WTC11 (cell line): ENCODE measurements at regions not wholly inside any gene's neighbourhood (a gene's known extent, or its start where the extent isn't known, plus 50 kb on each side); places are given as distances from the start of the nearest gene placed in this dataset.

Source experiments
- ATAC-seq: fragments of 200-7000 bp; cut with Tn5 transposase; 2 replicates; pipeline ENCODE4 v1.10.0; 2021; ENCODE audit warnings: mild to moderate bottlenecking, moderate library complexity
- CTCF ChIA-PET: fragments of 300-600 bp; sonication (Branson Sonifier 250); formaldehyde crosslinking; loops from one replicate; lab custom pipeline; 2021; ENCODE audit warnings: antibody characterized with exemption; lab: Charles Lee
- POLR2A ChIA-PET: fragments of 350-600 bp; sonication (Branson Sonifier 250); formaldehyde crosslinking; loops from one replicate; lab custom pipeline; 2021; ENCODE audit warnings: antibody characterized with exemption; lab: Charles Lee
- DNase-seq: peaks from one replicate; pipeline ENCODE4 v3.0.0; 2021; ENCODE audit warnings: low spot score
- H3K27ac Mint-ChIP-seq: 2 replicates; pipeline ENCODE4 v1.8.0; 2021; ENCODE audit warnings: mixed read lengths
- H3K27me3 Mint-ChIP-seq: 2 replicates; pipeline ENCODE4 v1.8.0; 2021; ENCODE audit warnings: low read depth, mild to moderate bottlenecking, moderate library complexity, mixed read lengths
- H3K36me3 Mint-ChIP-seq: 2 replicates; pipeline ENCODE4 v1.8.0; 2021; ENCODE audit warnings: mixed read lengths
- H3K4me1 Mint-ChIP-seq: 2 replicates; pipeline ENCODE4 v1.8.0; 2022; ENCODE audit warnings: mixed read lengths
- H3K4me3 Mint-ChIP-seq: 2 replicates; pipeline ENCODE4 v1.8.0; 2021; ENCODE audit warnings: mild to moderate bottlenecking, moderate library complexity, mixed read lengths
- H3K9me3 Mint-ChIP-seq: 2 replicates; pipeline ENCODE4 v1.8.0; 2021; ENCODE audit warnings: mixed read lengths
- ATF1 ChIP-seq: sonication (generic); formaldehyde crosslinking; IDR thresholded peaks from 2 replicates; pipeline ENCODE4 v1.8.1; 2023; ENCODE audit warnings: mild to moderate bottlenecking, moderate library complexity, missing genetic modification reagents
- ELF4 ChIP-seq: sonication (generic); formaldehyde crosslinking; IDR thresholded peaks from 2 replicates; pipeline ENCODE4 v1.8.1; 2022; ENCODE audit warnings: low read depth, mild to moderate bottlenecking, moderate library complexity, missing genetic modification reagents
- FOXP1 ChIP-seq: sonication (generic); formaldehyde crosslinking; IDR thresholded peaks from 2 replicates; pipeline ENCODE4 v1.8.0; 2022; ENCODE audit warnings: missing genetic modification reagents, mild to moderate bottlenecking, moderate library complexity, borderline replicate concordance
- IRF2 ChIP-seq: sonication (generic); formaldehyde crosslinking; IDR thresholded peaks from 2 replicates; pipeline ENCODE4 v1.8.0; 2022; ENCODE audit warnings: low read depth, missing genetic modification reagents, borderline replicate concordance
- JAZF1 ChIP-seq: fragments of 250-450 bp; sonication (Bioruptor Pico); IDR thresholded peaks from 2 replicates; pipeline ENCODE4 v1.9.0; 2021; ENCODE audit warnings: moderate library complexity, mild to moderate bottlenecking, inconsistent platforms
- KAT7 ChIP-seq: sonication (generic); formaldehyde crosslinking; IDR thresholded peaks from 2 replicates; pipeline ENCODE4 v1.8.1; 2023; ENCODE audit warnings: missing genetic modification reagents, mild to moderate bottlenecking, borderline replicate concordance
- MYBL2 ChIP-seq: sonication (generic); formaldehyde crosslinking; IDR thresholded peaks from 2 replicates; pipeline ENCODE4 v1.8.1; 2023; ENCODE audit warnings: mild to moderate bottlenecking, moderate library complexity, missing genetic modification reagents
- NFE2L1 ChIP-seq: sonication (generic); formaldehyde crosslinking; IDR thresholded peaks from 2 replicates; pipeline ENCODE4 v1.8.1; 2023; ENCODE audit warnings: missing genetic modification reagents
- OVOL2 ChIP-seq: fragments of 250-450 bp; sonication (Bioruptor Pico); IDR thresholded peaks from 2 replicates; pipeline ENCODE4 v1.9.0; 2021; ENCODE audit warnings: mild to moderate bottlenecking, borderline replicate concordance
- RELA ChIP-seq: sonication (generic); formaldehyde crosslinking; IDR thresholded peaks from 2 replicates; pipeline ENCODE4 v1.8.1; 2022; ENCODE audit warnings: missing genetic modification reagents, mild to moderate bottlenecking, borderline replicate concordance
- RORB ChIP-seq: fragments of 250-450 bp; sonication (Bioruptor Pico); IDR thresholded peaks from 2 replicates; pipeline ENCODE4 v1.9.0; 2021; ENCODE audit warnings: mild to moderate bottlenecking
- SOX15 ChIP-seq: fragments of 250-450 bp; sonication (Bioruptor Pico); IDR thresholded peaks from 2 replicates; pipeline ENCODE4 v1.9.0; 2021; ENCODE audit warnings: mild to moderate bottlenecking
- TP53 ChIP-seq: sonication (generic); formaldehyde crosslinking; IDR thresholded peaks from 2 replicates; pipeline ENCODE4 v1.8.1; 2023; ENCODE audit warnings: mild to moderate bottlenecking, missing genetic modification reagents
- ZNF396 ChIP-seq: fragments of 250-450 bp; sonication (Bioruptor Pico); IDR thresholded peaks from 2 replicates; pipeline ENCODE4 v1.8.0; 2021; ENCODE audit warnings: mild to moderate bottlenecking, moderate library complexity, borderline replicate concordance
- ZNF423 ChIP-seq: fragments of 250-450 bp; sonication (Bioruptor Pico); IDR thresholded peaks from 2 replicates; pipeline ENCODE4 v2.1.2; 2022; ENCODE audit warnings: mild to moderate bottlenecking, moderate library complexity
- ZNF671 ChIP-seq: fragments of 250-450 bp; sonication (Bioruptor Pico); IDR thresholded peaks from 2 replicates; pipeline ENCODE4 v1.8.0; 2021; ENCODE audit warnings: mild to moderate bottlenecking
- TF ChIP-seq, protein P1 (sequence below): fragments of 250-450 bp; sonication (Bioruptor Pico); IDR thresholded peaks from 2 replicates; pipeline ENCODE4 v1.9.0; 2021; ENCODE audit warnings: moderate library complexity, mild to moderate bottlenecking, inconsistent platforms, borderline replicate concordance
- TF ChIP-seq, protein P2 (sequence below): fragments of 250-450 bp; sonication (Bioruptor Pico); IDR thresholded peaks from 2 replicates; pipeline ENCODE4 v2.1.2; 2022; ENCODE audit warnings: mild to moderate bottlenecking, moderate library complexity
- TF ChIP-seq, protein P3 (sequence below): sonication (generic); formaldehyde crosslinking; IDR thresholded peaks from 2 replicates; pipeline ENCODE4 v1.8.1; 2022; ENCODE audit warnings: low read depth, missing genetic modification reagents, borderline replicate concordance
- TF ChIP-seq, protein P4 (sequence below): sonication (generic); formaldehyde crosslinking; IDR thresholded peaks from 2 replicates; pipeline ENCODE4 v1.8.1; 2023; ENCODE audit warnings: mild to moderate bottlenecking, missing genetic modification reagents
- TF ChIP-seq, protein P5 (sequence below): sonication (generic); formaldehyde crosslinking; IDR thresholded peaks from 2 replicates; pipeline ENCODE4 v1.8.0; 2022; ENCODE audit warnings: mild to moderate bottlenecking, missing genetic modification reagents
- TF ChIP-seq, protein P6 (sequence below): fragments of 200-600 bp; IDR thresholded peaks from 2 replicates; pipeline ENCODE4 v1.8.0; 2022; ENCODE audit warnings: antibody characterized with exemption
- TF ChIP-seq, protein P7 (sequence below): sonication (generic); formaldehyde crosslinking; IDR thresholded peaks from 2 replicates; pipeline ENCODE4 v1.8.0; 2023; ENCODE audit warnings: missing genetic modification reagents
- TF ChIP-seq, protein P8 (sequence below): sonication (generic); formaldehyde crosslinking; conservative IDR thresholded peaks from 2 replicates; pipeline ENCODE4 v1.8.1; 2022; ENCODE audit warnings: mild to moderate bottlenecking, missing genetic modification reagents

DNA sequence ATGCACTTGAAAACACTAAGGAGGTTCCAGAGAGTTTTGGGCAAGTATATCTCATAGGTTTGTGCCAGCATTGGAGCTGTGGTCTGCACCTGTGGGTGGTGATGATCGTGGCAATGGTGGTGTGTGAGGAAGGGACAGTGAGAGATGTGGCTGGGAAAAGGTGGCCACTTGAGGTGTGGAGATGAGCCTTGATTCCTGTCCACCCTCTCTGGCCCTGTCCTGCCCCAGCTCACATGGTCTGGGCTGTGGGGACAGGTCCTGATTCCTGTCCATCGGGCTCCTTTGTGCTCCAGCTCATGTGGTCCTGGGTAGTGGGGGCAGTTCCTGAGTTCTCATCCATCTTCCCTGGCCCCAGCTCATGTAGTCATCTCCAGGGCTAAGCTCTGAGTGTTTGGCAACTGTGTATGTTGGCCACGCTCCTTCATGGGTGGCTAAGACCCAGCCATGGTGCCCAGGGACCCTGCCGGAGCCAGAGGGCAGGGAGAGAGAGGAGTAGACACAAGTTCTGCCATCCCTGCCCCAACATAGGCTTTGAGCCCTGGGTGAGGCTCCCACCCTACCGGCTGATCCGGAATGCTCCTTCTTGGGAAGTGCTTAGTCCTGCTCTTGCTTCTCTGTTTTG, 294.4 kb upstream of the HDAC4 start:
- H3K27ac Mint-ChIP-seq: no peak overlapping the region
- H3K4me1 Mint-ChIP-seq: peaks cover 18% of the 10 kb centered on the region
- ChIA-PET CTCF (no interaction called here), POLR2A (no interaction called here)
- H3K36me3 Mint-ChIP-seq: no peaks in the 10 kb centered on the region
- no peaks in the 10 kb centered on the region for H3K27me3 Mint-ChIP-seq
- 0 out of 2 replicates have a peak, but pooled peaks cover 2% of the 10 kb centered on the region for H3K9me3 Mint-ChIP-seq
- H3K4me3 Mint-ChIP-seq: no peak overlapping the region
- no peak for DNase-seq
- ATAC-seq: no peak
- TF ChIP-seq, protein P1, sequence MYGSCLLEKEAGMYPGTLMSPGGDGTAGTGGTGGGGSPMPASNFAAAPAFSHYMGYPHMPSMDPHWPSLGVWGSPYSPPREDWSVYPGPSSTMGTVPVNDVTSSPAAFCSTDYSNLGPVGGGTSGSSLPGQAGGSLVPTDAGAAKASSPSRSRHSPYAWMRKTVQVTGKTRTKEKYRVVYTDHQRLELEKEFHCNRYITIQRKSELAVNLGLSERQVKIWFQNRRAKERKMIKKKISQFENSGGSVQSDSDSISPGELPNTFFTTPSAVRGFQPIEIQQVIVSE: no peak
- no peak for TF ChIP-seq ATF1 (CRISPR knock-in tag)
- TF ChIP-seq SOX15: no peak
- TF ChIP-seq RORB (CRISPR knock-in tag): no peak
- TF ChIP-seq, protein P2, sequence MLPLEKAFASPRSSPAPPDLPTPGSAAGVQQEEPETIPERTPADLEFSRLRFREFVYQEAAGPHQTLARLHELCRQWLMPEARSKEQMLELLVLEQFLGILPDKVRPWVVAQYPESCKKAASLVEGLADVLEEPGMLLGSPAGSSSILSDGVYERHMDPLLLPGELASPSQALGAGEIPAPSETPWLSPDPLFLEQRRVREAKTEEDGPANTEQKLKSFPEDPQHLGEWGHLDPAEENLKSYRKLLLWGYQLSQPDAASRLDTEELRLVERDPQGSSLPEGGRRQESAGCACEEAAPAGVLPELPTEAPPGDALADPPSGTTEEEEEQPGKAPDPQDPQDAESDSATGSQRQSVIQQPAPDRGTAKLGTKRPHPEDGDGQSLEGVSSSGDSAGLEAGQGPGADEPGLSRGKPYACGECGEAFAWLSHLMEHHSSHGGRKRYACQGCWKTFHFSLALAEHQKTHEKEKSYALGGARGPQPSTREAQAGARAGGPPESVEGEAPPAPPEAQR (CRISPR knock-in tag): no peak
- TF ChIP-seq RELA: no peak
- TF ChIP-seq MYBL2: no peak
- no peak for TF ChIP-seq TP53 (CRISPR knock-in tag)
- TF ChIP-seq ELF4 (CRISPR knock-in tag): no peak
- TF ChIP-seq OVOL2 (CRISPR knock-in tag): no peak
- TF ChIP-seq, protein P3, sequence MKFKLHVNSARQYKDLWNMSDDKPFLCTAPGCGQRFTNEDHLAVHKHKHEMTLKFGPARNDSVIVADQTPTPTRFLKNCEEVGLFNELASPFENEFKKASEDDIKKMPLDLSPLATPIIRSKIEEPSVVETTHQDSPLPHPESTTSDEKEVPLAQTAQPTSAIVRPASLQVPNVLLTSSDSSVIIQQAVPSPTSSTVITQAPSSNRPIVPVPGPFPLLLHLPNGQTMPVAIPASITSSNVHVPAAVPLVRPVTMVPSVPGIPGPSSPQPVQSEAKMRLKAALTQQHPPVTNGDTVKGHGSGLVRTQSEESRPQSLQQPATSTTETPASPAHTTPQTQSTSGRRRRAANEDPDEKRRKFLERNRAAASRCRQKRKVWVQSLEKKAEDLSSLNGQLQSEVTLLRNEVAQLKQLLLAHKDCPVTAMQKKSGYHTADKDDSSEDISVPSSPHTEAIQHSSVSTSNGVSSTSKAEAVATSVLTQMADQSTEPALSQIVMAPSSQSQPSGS (CRISPR knock-in tag): no peak
- no peak for TF ChIP-seq NFE2L1
- TF ChIP-seq IRF2 (CRISPR knock-in tag): no peak
- no peak for TF ChIP-seq JAZF1 (CRISPR knock-in tag)
- TF ChIP-seq, all 79 proteins: peak for 0

DNA sequence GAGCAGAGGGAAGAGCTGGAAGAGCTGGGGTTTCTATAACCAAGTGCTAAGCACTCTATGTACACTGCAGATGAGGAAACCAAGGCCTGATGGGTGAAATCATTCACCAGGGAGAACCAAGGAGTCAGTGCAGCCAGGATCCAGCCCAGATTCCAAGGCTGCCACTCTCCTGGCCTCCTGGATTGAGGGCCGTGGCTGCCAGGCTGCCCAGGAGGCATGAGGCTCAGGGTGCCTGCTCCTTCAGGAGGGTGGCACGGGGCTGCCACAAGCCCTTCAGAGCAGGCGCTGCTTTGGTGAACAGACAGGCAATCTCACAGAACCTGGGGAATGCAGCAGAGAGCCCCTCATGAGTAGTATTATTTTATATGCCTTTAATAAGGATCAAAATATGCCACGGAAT, 293.7 kb upstream of the HDAC4 start:
- Mint-ChIP-seq H3K4me1 (peaks cover 24% of the 10 kb centered on the region), H3K27ac (no peak overlapping the region), H3K36me3 (no peaks in the 10 kb centered on the region), H3K9me3 (0 out of 2 replicates have a peak, but pooled peaks cover 2% of the 10 kb centered on the region), H3K4me3 (no peak overlapping the region), H3K27me3 (no peaks in the 10 kb centered on the region)
- ChIA-PET CTCF (no interaction called here), POLR2A (no interaction called here)
- ATAC-seq (no peak), DNase-seq (no peak)
- TF ChIP-seq KAT7 (CRISPR knock-in tag) (no peak), ZNF671 (CRISPR knock-in tag) (no peak), ELF4 (CRISPR knock-in tag) (no peak), RELA (no peak), ZNF396 (CRISPR knock-in tag) (no peak), FOXP1 (CRISPR knock-in tag) (no peak), ZNF423 (no peak)
- TF ChIP-seq, protein P4, sequence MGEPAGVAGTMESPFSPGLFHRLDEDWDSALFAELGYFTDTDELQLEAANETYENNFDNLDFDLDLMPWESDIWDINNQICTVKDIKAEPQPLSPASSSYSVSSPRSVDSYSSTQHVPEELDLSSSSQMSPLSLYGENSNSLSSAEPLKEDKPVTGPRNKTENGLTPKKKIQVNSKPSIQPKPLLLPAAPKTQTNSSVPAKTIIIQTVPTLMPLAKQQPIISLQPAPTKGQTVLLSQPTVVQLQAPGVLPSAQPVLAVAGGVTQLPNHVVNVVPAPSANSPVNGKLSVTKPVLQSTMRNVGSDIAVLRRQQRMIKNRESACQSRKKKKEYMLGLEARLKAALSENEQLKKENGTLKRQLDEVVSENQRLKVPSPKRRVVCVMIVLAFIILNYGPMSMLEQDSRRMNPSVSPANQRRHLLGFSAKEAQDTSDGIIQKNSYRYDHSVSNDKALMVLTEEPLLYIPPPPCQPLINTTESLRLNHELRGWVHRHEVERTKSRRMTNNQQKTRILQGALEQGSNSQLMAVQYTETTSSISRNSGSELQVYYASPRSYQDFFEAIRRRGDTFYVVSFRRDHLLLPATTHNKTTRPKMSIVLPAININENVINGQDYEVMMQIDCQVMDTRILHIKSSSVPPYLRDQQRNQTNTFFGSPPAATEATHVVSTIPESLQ (CRISPR knock-in tag): no peak
- TF ChIP-seq, protein P5, sequence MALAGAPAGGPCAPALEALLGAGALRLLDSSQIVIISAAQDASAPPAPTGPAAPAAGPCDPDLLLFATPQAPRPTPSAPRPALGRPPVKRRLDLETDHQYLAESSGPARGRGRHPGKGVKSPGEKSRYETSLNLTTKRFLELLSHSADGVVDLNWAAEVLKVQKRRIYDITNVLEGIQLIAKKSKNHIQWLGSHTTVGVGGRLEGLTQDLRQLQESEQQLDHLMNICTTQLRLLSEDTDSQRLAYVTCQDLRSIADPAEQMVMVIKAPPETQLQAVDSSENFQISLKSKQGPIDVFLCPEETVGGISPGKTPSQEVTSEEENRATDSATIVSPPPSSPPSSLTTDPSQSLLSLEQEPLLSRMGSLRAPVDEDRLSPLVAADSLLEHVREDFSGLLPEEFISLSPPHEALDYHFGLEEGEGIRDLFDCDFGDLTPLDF: no peak
- TF ChIP-seq, protein P6, sequence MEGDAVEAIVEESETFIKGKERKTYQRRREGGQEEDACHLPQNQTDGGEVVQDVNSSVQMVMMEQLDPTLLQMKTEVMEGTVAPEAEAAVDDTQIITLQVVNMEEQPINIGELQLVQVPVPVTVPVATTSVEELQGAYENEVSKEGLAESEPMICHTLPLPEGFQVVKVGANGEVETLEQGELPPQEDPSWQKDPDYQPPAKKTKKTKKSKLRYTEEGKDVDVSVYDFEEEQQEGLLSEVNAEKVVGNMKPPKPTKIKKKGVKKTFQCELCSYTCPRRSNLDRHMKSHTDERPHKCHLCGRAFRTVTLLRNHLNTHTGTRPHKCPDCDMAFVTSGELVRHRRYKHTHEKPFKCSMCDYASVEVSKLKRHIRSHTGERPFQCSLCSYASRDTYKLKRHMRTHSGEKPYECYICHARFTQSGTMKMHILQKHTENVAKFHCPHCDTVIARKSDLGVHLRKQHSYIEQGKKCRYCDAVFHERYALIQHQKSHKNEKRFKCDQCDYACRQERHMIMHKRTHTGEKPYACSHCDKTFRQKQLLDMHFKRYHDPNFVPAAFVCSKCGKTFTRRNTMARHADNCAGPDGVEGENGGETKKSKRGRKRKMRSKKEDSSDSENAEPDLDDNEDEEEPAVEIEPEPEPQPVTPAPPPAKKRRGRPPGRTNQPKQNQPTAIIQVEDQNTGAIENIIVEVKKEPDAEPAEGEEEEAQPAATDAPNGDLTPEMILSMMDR: no peak
- TF ChIP-seq, protein P7, sequence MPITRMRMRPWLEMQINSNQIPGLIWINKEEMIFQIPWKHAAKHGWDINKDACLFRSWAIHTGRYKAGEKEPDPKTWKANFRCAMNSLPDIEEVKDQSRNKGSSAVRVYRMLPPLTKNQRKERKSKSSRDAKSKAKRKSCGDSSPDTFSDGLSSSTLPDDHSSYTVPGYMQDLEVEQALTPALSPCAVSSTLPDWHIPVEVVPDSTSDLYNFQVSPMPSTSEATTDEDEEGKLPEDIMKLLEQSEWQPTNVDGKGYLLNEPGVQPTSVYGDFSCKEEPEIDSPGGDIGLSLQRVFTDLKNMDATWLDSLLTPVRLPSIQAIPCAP (CRISPR knock-in tag): no peak
- TF ChIP-seq, protein P8, sequence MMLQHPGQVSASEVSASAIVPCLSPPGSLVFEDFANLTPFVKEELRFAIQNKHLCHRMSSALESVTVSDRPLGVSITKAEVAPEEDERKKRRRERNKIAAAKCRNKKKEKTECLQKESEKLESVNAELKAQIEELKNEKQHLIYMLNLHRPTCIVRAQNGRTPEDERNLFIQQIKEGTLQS (CRISPR knock-in tag): no peak
